OCI-LY3 (cell line): ENCODE measurements at regions not wholly inside any gene's neighbourhood (a gene's known extent, or its start where the extent isn't known, plus 50 kb on each side); places are given as distances from the start of the nearest gene placed in this dataset.

Experiments
- CTCF ChIP-seq: fragments of 200-600, 300-600 bp; sonication (generic); IDR thresholded peaks from 2 replicates; pipeline ENCODE4 v1.5.1; 2014; ENCODE audit warnings: antibody characterized with exemption, low read length, low read depth
- EZH2phosphoT487 ChIP-seq: fragments of 200-600 bp; shearing (Covaris generic); IDR thresholded peaks from 2 replicates; pipeline ENCODE4 v1.6.1; 2018; ENCODE audit warnings: antibody characterized with exemption, mixed run types, low read depth

- TF ChIP-seq CTCF: no peak
- TF ChIP-seq EZH2phosphoT487: no peak
Observed at GRCh38 chr10:2943932-2944614, 123.3 kb upstream of the PFKP start.
